ENCODE measurements at regions not wholly inside any gene's neighbourhood (a gene's known extent, or its start where the extent isn't known, plus 50 kb on each side); places are given as distances from the start of the nearest gene placed in this dataset.

GRCh38 chr2:79320871-79321270 is 161.3 kb upstream of the REG3A start:
- in situ Hi-C loops (cut with HindIII; ENCODE audit: low sequenced_read_pairs) = no loop called here
- no peak for DNase-seq (ENCODE audit: low read depth)
- H3K4me3 ChIP-seq (ENCODE audit: low read depth, low read length) = no peak overlapping the region
- TF ChIP-seq CTCF (IDR thresholded peaks at IDR 0.05; ENCODE audit: low read depth, low read length, missing control alignments) = no peak

- TF ChIP-seq CTCF (IDR thresholded peaks at IDR 0.05; ENCODE audit: low read depth, low read length, missing control alignments) = no peak
- in situ Hi-C loops (cut with HindIII; ENCODE audit: low sequenced_read_pairs) = no loop called here
- DNase-seq (ENCODE audit: low read depth) = no peak
- no peak overlapping the region for H3K4me3 ChIP-seq (ENCODE audit: low read depth, low read length)
Measured at GRCh38 chr2:79294994-79295393, 135.4 kb upstream of the REG3A start.

- no peak for DNase-seq (ENCODE audit: low read depth)
- no peak overlapping the region for H3K4me3 ChIP-seq (ENCODE audit: low read depth, low read length)
- no peak for TF ChIP-seq CTCF (IDR thresholded peaks at IDR 0.05; ENCODE audit: low read depth, low read length, missing control alignments)
- in situ Hi-C loops (cut with HindIII; ENCODE audit: low sequenced_read_pairs) = no loop called here
Measured at GRCh38 chr2:79292958-79293315, 133.4 kb upstream of the REG3A start.

- H3K4me3 ChIP-seq (ENCODE audit: low read depth, low read length) = no peak overlapping the region
- DNase-seq (ENCODE audit: low read depth) = no peak
- TF ChIP-seq CTCF (IDR thresholded peaks at IDR 0.05; ENCODE audit: low read depth, low read length, missing control alignments) = no peak
- in situ Hi-C loops (cut with HindIII; ENCODE audit: low sequenced_read_pairs) = no loop called here
Measured at GRCh38 chr2:79292239-79292957, 132.8 kb upstream of the REG3A start.

DNA sequence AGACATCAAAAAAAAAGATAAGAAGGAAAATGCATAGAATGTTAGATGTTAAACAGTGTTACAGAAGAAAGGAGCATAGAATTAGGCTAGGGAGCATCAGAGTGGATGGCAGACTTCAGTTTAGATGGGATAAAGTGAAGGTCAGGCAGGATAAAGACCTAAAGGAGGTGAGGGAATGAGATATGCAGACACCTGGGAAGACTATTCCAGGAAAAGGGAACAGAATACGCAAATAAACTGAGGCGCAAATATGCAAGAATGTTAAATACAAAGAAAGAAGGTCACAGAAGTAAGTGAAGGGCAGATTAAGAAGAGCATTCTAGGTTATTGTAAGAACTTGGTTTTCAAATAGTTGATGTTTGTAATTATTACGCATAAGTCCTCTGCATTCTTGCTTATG is 116.3 kb upstream of the REG3A start:
- H3K4me3 ChIP-seq (ENCODE audit: low read depth, low read length) = no peak overlapping the region
- no peak for TF ChIP-seq CTCF (IDR thresholded peaks at IDR 0.05; ENCODE audit: low read depth, low read length, missing control alignments)
- no peak for DNase-seq (ENCODE audit: low read depth)
- in situ Hi-C loops (cut with HindIII; ENCODE audit: low sequenced_read_pairs) = no loop called here

DNA sequence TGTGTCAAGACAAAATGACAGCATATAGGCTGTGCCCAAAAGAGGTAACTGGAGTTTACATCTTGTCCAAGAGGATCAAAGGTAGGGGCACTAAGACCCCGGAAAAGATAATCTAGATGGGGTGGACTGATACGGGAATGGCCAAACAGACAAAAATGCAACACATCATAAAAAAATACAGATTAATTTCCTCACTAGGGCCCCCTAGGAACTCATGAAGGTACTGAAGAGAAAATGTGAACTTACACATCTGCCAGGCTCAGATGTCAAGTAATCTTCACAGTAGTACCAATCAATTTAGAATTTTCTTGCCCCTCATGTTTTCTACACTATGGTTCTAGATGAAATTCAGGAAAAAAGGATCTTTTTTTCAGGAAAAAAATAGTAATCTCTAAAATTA is 115.6 kb upstream of the REG3A start:
- no peak overlapping the region for H3K4me3 ChIP-seq (ENCODE audit: low read depth, low read length)
- in situ Hi-C loops (cut with HindIII; ENCODE audit: low sequenced_read_pairs) = no loop called here

More for the DNA sequence above, 115.6 kb upstream of the REG3A start:
- DNase-seq (ENCODE audit: low read depth) = no peak
- no peak for TF ChIP-seq CTCF (IDR thresholded peaks at IDR 0.05; ENCODE audit: low read depth, low read length, missing control alignments)
